Thyroid gland (tissue), 4 donors: ENCODE measurements at regions not wholly inside any gene's neighbourhood (a gene's known extent, or its start where the extent isn't known, plus 50 kb on each side); places are given as distances from the start of the nearest gene placed in this dataset.

Experiments
- POLR2A ChIP-seq, 2 donors: fragments of 450-650 bp; IDR thresholded peaks; one replicate each; pipeline ENCODE4 v1.6.1; 2017; ENCODE audit warnings: antibody characterized with exemption in 2 of 2, mild to moderate bottlenecking in 2 of 2, moderate library complexity in 1 of 2
- TF ChIP-seq, protein P1 (sequence below), 6 experiments: fragments of 200-600 bp in 3 of 6; fragments of 450-650 bp in 3 of 6; sonication (generic) in 3 of 6; IDR thresholded peaks; one replicate each; pipeline ENCODE4 v1.5.1; 2016 to 2019; ENCODE audit warnings: antibody characterized with exemption in 6 of 6, mild to moderate bottlenecking in 2 of 6, inconsistent platforms in 1 of 6, moderate library complexity in 1 of 6

DNA sequence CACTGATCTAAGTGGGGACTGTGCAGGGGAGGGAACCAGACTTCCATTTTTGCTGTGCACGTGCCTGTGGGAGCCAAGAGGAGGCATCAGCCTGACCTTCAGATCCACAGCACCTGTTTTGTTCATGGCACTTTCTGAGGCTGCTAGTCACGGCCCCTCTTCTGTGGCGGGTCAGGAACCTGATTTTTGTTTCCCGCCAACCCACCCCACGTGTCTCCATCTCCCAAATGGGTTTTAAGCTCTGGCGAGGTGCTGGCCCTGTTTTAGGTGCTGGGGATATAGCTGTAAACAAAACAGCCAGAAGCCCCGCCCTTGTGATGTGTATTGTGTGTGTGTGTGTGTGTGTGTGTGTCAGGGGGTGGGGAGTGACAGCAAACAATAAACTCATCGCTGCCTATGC, 60.4 kb upstream of the GRPEL1 start:
- TF ChIP-seq, protein P1, sequence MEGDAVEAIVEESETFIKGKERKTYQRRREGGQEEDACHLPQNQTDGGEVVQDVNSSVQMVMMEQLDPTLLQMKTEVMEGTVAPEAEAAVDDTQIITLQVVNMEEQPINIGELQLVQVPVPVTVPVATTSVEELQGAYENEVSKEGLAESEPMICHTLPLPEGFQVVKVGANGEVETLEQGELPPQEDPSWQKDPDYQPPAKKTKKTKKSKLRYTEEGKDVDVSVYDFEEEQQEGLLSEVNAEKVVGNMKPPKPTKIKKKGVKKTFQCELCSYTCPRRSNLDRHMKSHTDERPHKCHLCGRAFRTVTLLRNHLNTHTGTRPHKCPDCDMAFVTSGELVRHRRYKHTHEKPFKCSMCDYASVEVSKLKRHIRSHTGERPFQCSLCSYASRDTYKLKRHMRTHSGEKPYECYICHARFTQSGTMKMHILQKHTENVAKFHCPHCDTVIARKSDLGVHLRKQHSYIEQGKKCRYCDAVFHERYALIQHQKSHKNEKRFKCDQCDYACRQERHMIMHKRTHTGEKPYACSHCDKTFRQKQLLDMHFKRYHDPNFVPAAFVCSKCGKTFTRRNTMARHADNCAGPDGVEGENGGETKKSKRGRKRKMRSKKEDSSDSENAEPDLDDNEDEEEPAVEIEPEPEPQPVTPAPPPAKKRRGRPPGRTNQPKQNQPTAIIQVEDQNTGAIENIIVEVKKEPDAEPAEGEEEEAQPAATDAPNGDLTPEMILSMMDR (IDR thresholded peaks at IDR 0.05) = no peak
- no peak for TF ChIP-seq POLR2A (IDR thresholded peaks at IDR 0.05)
